ENCODE measurements at regions not wholly inside any gene's neighbourhood (a gene's known extent, or its start where the extent isn't known, plus 50 kb on each side); places are given as distances from the start of the nearest gene placed in this dataset.
"Not testable (repeated sequence)": the region's sequence is repeated elsewhere in the genome, so short reads cannot be mapped to it uniquely, and the experiment has no call there.

DNA sequence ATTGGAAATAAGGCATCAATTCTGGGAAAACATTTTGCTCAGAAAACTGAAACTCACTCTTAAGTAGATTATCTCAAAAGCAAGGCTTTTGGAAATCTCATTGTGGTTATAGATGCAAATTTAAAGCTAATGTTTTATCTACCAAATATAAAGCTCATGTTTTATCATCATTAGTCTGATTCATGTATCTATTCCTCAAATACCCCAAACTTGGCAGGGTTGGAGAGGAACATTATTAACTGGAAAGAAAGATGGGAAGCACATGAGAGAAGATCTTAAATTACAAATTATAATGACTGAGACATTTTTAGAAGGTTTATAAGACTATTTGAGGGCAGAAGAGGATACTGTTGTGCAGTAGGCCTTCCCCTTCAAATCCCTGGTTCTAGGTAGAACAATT is 137.3 kb upstream of the TGFBR2 start:
- DNase-seq (ENCODE audit: low spot score): no peak

DNA sequence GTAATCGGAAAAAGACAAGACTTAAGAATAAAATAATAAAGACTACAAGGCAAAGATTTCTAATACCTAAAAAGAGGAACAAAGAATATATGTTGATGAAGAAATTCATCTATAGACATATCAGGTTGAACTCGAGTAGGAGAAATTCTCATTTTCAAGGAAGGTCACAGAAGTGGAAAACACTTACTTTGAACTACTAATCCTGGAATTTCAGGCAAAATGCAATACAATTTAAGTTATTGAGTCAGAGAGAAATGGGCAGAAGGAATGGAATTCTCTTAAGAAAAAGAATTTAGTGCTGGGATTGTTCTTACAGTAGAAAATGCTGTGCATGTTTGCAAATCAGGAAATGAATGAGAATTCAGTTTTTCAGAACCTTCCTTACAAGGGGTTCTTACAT is 135.9 kb upstream of the TGFBR2 start:
- DNase-seq (ENCODE audit: low spot score): no peak

DNA sequence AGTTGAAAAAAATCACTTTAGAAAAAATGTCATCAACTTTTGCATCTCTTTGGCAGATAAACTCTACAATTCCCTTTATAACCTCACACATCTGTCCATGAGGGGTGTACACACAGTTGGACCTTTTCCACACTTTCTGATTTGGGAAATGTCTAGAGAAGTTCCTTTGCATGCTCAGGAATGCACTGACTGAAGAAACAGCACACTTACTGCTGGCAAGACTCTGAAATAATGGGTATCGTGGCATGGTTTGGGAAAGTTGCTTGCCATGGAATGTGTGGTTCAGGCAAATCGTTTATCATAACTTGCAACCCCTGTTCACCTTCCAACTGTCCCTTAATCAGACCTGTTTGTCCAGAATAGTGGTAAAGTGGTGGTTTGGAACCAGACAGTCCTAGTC is 135.3 kb upstream of the TGFBR2 start:
- no peak for DNase-seq (ENCODE audit: low spot score)

DNA sequence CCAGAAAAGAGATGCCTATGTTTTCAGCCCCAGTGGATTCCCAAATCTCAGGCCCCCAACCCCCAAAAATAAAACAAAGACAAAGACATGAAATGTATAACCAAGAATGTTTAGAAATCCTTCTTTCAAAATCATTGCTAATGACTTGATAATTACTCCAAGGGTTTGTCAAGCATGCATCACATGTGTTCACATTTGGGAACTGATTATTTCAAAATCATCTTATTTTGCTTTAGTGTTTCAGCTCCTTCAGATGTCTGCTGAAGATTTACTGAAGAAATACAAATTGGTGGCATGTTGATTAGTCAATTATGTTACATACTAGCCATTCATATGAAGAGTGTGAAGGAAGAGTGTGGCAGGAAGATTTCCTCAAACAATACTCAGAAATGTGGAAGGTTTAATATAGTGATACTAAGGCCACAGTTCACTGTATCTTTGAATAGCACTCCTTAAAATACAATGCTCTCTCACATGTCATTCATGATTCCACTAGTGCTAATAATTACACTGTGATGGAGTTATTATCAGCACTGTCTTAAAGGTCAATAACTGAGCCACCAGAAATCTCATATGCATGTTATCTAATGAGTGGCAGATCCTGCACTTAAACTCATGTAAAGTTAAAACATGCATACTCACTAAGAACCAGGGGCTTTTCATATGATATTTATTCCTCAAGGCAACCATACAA is 134.5 kb upstream of the TGFBR2 start:
- DNase-seq (ENCODE audit: low spot score): no peak

DNA sequence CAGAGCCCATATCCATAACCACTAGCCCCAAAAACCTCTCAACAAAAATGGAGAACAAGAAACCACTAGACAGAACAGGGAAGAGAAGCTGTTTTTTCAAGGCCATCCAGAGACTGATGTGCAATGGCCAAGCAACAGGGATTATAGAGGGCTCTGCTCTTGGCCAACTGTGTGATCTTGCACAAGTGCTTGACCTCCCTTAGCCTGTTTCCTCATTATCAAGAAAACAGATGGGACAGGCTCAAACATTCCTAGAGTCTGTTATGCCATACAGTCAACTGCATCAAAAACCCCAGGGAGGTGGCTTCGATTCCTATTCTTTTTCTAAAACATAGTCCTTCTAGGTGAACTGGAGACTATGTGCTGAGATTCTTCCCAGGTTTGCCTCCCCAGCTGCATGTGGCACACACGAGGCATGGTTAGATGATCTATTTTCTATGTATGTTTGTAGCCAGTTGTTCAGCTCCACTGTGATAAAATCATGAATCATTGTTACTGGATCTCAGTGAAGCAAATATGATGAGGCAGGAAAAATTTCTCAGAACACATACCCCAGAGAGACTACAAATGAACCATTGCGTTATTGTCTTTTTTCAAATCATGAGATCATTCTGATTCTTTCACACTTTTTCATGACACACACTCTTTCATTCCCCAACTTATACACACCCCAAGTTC is 132.9 kb upstream of the TGFBR2 start:
- DNase-seq (ENCODE audit: low spot score): peak; percentile 19

DNA sequence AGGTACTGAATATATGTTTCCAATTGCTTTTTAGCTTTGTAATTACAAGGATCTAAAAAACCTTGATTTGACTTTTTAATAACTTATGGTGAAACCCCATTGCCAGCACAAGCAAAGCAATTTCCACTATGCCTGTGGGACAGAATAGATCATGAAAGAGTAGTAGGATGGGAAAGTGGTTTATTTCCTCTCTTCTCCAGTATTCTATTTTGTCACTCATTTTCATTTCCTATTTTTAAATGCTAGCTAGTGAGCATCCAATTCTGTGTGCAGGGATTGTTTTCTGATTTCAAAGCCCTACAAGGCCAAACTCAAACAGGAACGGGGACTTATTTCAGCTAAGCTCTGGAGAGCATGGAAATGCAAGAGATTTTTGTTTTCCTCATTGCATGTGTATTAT is 132.0 kb upstream of the TGFBR2 start:
- DNase-seq (ENCODE audit: low spot score): no peak

DNA sequence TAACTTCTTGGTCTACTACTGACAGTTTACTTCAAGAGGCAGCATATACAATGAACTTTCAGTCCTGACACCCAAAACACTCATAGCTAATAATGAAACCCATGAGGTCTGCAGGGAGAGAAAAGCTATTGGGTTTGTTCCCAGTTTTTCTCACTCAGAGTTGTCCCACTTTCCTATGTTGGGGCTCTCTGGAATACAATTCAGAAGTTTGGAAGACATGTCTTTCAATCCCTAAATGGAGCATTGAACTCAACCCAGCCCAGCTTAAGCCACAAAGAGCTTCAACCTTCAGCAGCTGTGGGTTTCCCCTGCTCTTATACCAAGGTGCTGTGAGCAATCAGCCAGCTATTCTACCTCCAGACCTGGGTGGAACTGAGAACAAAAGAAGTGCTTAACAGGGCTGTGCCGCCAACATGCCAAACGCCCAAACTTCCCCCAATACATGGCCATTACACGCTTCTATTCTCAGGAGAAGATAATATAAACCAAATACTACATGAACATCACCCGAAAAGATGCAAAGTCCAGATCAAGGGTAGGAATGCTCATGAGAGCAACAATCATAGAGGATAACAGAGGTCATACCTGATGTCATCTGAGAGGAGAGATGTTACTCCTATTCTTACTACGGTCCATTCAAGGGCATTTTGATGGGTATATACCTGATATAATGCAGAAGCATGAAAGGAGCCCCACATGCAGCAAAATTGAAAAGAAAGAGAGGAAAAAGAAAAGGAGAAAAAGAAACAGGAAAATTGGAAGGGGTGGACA is 131.2 kb upstream of the TGFBR2 start:
- DNase-seq (ENCODE audit: low spot score): no peak

DNA sequence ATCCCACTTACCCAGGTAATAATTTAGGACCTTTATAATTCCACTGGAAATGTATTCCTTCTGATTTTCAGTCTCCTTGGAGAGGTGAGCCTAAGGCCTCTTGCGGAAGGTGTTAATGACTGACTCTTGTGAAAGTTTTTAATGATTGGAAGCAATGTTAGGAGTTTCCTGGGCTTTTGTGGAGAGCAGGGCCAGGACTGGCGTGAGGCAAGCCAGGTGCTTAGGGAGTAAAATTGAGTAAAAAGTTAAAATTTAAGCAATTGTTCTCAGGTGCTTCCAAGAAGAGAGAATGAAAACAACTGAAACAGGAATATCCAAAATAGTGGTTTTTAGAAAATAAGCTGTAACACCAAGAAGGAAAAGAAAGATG is 130.6 kb upstream of the TGFBR2 start:
- no peak for DNase-seq (ENCODE audit: low spot score)

DNA sequence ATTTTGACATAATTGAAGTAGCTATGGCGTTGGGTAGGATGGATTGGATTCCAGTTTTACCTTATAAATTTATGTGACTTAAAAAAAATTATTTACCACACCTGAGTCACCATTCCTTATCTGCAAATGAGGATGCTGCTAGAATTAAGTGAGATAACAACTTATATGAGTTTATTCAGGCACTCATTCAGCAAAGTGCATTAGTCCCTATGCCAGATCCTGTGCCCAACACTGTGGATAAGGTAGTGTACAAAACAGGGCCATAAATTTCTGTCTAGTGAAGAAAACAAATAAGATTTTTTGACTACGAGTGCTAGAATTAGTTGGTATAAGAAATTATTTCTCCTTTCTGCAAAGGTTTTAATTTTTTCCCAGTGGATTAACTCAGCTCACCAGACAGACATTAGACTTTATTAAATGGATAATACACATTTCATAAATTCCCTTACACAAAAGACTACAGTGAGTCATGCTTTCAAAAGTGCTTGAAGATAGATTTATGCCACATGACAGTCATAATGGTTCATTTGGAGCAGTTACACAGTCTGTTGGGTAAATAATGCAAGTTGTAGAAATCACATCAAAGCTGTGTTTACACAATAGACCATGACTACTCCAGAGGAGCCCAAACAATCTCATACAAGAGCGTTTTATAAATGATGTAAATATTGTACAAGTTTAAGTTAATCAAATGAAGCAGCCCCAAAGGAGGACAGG is 129.9 kb upstream of the TGFBR2 start:
- no peak for DNase-seq (ENCODE audit: low spot score)

DNA sequence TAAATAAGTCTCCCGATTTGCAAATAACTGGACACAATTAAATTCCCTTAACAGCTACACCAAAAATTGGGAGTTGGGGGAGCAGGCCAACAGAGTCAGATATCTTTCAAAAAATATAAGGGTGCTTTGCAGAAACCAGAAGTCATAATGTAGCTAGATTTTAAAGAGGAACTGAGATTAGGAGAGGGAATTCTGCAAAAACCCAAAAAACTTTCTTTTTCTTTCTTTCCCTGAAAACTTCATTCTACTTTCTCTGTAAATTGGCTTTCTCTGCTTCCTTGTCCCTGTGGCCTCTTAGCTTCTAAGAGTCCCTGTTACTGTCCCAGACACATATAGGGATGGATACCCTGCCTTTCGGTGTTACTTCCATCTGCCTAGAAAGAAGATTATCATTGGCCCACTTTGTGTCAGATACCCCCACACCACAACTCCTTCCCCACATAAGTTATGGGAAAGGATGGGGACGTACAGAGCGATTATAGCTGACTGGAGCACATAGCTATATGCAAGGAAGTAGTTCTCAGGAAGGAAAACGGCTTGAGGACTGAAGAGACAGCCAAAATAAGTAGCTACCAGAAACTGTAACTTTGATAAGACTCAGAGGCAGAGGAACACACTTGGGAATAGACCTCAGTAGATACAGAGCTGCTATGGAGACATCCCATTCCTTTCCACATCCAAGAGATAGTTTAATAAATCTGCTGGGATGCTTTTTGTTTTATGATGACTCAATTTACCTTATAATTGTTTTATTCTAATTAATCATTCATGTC is 129.1 kb upstream of the TGFBR2 start:
- no peak for DNase-seq (ENCODE audit: low spot score)

DNA sequence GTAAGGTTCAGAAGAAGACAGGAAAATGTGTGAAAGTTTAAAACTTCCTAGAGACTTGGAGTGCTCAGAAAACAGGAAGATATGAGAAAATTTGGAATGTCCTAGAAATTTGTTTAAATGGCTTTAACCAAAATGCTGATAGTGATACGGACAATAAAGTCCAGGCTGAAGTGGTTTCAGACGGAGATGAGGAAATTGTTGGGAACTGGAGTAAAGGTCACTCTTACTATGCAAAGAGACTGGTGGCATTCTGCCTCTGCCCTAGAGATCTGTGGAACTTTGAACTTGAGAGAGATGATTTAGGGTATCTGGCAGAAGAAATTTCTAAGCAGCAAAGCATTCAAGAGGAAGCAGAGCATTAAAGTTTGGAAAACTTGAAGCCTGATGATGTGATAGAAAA is 126.7 kb upstream of the TGFBR2 start:
- not testable (repeated sequence) for DNase-seq (ENCODE audit: low spot score)

DNA sequence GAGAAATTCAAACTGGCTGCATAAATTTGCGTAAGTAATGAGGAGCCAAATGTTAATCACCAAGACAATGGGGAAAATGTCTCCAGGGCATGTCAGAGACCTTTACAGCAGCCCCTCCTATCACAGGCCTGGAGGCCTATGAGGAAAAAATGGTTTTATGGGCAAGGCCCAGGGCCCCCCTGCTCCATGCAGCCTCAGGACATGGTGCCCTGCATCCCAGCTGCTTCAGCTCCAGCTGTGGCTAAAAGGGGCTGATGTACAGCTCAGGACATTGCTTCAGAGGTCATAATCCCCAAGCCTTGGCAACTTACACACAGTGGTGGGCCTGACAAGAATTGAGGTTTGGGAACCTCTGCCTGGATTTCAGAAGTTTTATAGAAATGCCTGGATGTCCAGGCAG is 126.2 kb upstream of the TGFBR2 start:
- DNase-seq (ENCODE audit: low spot score): not testable (repeated sequence)

DNA sequence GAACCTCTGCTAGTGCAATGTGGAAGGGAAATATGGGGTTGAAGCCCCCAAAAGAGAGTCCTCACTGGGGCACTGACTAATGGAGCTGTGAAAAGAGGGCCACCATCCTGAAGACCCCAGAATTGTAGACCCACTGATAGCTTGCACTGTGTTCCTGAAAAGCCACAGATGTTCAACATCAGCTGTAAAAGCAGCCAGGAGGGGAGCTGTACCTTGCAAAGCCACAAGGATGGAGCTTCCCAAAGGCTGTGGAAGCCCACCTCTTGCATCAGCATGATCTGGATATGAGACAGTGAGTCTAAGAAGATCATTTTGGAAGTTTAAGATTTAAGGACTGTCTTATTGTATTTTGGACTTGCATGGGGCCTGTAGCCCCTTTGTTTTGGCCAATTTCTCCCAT is 125.8 kb upstream of the TGFBR2 start:
- no peak for DNase-seq (ENCODE audit: low spot score)

DNA sequence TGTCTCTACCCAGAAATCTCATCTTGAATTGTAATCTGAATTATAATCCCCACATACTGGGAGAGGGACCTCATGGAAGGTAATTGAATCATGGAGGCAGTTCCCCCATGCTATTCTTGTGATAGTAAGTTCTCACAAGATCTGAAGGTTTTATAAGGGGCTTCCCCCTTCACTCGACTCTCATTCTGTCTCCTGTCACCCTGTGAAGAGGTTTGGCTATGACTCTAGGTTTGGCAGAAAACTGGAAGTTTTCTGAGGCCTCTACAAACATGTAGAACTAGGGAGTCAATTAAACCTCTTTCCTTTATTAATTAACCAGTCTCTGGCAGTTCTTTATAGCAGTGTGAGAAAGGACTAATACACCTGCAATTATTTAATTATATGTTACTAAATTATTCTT is 125.2 kb upstream of the TGFBR2 start:
- DNase-seq (ENCODE audit: low spot score): no peak

DNA sequence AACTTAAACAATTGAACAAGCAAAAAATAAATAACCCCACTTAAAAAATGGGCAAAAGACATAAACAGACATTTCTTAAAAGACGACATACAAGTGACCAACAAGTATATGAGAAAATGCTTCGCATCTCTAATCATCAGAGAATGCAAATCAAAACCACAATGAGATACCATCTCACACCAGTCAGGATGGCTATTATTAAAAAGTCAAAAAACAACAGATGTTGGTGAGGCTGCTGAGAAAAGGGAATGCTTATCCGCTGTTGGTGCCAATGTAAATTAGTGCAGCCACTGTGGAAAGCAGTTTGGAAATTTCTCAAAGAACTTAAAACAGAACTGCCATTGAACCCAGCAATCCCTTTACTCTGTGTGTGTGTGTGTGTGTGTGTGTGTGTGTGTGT is 122.2 kb upstream of the TGFBR2 start:
- DNase-seq (ENCODE audit: low spot score): not testable (repeated sequence)

DNA sequence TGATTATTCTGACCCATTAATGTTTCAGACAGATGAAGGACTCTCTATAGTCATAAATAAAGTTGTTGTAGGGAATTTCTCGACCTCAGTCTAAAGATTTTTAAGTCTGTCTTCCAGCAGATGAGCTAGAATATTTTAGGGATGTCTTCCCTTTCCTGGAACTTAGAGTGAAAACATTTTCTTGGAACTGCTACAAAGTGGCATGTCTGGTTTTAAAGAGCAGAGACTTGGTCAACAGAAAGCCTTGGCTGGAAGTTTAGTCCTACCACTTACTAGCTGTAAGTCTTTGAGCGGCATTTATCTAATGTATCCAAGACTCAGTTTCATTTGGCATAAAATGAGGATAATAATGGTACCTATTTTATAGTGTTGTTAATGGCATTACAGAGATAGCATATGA is 120.0 kb upstream of the TGFBR2 start:
- DNase-seq (ENCODE audit: low spot score): no peak

DNA sequence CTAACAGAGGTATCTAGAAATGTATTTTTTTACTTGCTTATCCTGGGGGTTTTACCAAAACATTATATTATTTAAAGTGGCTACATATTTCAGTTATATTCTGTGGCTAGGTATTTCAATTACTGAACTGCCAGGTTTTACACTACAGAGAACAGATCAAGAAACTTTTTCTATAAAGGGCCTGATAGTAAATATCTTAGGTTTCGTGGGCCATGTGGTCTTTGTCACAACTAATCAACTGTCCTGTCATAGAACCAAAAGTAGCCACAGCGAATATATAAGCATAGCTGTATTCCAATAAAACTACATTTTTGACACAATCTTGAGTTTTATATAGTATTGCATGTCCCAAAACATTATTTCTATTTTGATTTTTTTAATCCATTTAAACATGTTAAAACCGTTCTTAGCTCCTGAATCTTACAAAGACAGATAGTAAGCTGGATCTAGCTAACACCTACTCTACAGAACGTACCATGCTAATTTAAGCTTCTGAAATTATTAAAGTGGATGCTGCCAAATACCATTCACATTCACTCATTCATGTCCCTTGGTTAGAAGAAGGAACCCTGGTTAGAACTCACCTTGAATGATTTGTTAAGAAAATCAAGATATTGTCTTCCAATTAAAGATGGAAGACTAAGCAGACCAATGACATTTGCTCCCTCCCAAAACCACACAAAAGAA is 118.2 kb upstream of the TGFBR2 start:
- DNase-seq (ENCODE audit: low spot score): no peak

DNA sequence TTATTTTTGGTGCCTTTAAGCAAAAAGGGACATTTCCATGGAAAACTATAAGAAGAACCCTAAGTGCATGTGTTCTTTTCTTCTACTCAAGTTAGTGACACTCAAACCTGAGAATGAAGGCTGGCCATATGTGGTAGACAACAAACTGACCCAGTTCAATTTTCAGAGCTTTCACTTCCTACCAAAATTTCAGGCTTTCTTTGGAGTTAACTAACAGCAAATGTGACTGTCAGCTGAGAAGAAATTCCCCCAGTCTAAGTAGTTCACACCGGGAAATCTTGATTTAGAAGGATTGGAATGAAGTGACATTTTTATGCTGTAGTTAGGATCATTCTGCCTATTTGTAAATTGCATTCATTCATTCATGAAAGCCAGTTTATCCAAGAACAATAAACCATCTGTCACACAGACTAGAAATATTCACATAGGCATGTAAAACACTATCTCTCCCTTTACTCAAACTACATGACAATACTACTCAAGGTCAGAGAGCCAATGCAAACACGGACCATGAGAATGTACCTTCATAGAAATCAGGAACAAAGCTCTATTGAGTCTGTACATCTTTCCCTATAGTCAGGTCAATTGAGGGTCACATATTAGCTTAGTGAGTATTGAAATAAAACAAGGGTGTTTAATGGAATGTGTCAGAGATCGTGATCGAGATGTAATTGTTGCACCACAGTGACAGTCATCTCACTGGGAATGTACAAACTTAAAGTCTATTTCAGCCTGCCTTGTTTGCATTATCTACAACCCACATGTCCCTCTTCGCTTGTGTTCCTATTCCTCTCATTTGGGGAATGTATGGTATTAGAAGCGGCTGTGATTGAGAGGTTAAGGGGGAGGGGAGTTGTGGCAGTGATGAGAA is 113.8 kb upstream of the TGFBR2 start:
- no peak for DNase-seq (ENCODE audit: low spot score)

DNA sequence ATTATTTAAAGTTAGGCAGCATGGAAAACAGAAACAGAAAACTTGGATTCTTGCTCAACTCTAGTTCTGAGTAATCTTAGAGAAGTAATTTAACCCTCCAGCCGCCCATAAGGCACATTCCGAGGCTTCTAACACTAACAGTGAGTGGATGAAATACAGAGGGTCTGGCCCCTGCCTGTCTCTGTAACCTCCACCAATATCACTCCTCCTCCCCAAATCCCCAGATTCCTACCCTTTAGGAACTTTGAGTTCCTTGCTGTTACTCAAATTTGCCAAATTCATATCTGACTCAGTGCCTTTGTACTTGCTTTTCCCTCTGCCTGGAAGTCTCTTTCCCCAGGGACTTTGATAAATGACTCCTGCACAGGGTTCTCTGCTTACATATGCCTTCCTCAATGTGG is 112.5 kb upstream of the TGFBR2 start:
- DNase-seq (ENCODE audit: low spot score): no peak

All from HuH-7.5 (cell line).